ENCODE measurements at regions not wholly inside any gene's neighbourhood (a gene's known extent, or its start where the extent isn't known, plus 50 kb on each side); places are given as distances from the start of the nearest gene placed in this dataset.

- H3K4me1 Mint-ChIP-seq: peaks cover 14% of the 10 kb centered on the region
- ATAC-seq (no peak), DNase-seq (no peak)
- intact Hi-C loops (cut with DNase I, micrococcal nuclease): no loop called here
- CTCF ChIA-PET: interaction anchor here (0.7 kb wide), 3 partner anchors 9 to 1032 kb away, joined by 3 to 4 read pairs (median 3); no protein-coding TSS in a partner anchor
- no peaks in the 10 kb centered on the region for H3K36me3 Mint-ChIP-seq (ENCODE audit: low read depth)
- H3K27ac Mint-ChIP-seq: no peak overlapping the region
- no peak overlapping the region for H3K4me3 Mint-ChIP-seq
- H3K9me3 Mint-ChIP-seq (ENCODE audit: low read depth): no peaks in the 10 kb centered on the region
- peaks cover 20% of the 10 kb centered on the region for H3K27me3 Mint-ChIP-seq
- POLR2A ChIA-PET: interaction anchor here (0.6 kb wide), 1 partner anchor 922 kb away, joined by 5 read pairs; no protein-coding TSS in a partner anchor
These were observed 135.8 kb downstream of the SPAG6 start for GRCh38 chr10:22481106-22481505.

DNA sequence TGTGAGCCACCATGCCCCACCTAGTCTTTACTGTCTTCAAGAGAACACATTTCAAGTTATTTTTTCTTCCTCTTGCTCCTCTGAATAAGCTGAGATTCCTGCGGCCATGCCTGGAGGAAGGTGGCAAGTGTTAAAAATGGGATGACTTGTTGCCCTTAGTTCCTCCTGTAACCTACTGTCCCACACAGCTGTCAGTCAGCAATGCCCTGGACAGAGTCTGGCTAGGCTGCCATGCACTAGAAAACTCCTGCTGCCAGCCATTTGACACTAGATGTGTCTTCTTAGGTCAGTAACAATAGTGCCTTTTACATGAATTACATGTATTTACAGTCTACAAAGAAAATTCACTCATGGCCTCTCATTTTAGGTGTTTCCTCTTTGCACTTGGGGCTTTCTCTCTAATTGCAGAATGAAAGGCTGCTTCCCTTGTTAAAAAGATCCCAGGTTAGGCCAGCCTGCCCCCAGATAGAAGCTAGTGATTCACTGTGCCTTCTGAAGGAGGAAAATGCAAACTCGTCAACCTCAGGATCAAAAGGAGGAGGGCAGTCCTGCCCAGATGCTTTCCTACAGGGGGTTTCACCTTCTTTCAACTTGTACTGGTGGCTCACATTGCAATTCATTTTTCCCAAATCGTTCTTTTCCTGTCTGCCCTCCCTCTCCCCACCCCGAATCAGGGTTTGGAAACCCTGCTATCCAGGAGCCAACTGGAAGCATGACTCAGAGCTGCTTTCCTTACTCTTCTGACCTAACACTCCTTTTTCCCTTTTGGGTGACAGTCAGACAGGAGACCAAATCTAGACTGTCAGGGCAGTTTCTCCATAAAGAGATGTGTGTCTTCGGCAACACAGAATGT lies 136.6 kb downstream of the SPAG6 start:
- intact Hi-C loops (cut with DNase I, micrococcal nuclease): no loop called here

GRCh38 chr10:22483132-22483531 lies 137.8 kb downstream of the SPAG6 start:
- peaks cover 15% of the 10 kb centered on the region for H3K27me3 Mint-ChIP-seq
- no peaks in the 10 kb centered on the region for H3K36me3 Mint-ChIP-seq (ENCODE audit: low read depth)
- ChIA-PET POLR2A (no interaction called here), CTCF (interaction anchor here (1.0 kb wide), 1 partner anchor 12 kb away, joined by 3 read pairs; no protein-coding TSS in a partner anchor)
- H3K4me3 Mint-ChIP-seq: no peak overlapping the region
- H3K27ac Mint-ChIP-seq: no peak overlapping the region
- H3K4me1 Mint-ChIP-seq: peaks cover 7% of the 10 kb centered on the region
- intact Hi-C loops (cut with DNase I, micrococcal nuclease): no loop called here
- H3K9me3 Mint-ChIP-seq (ENCODE audit: low read depth): no peaks in the 10 kb centered on the region
- DNase-seq: no peak
- ATAC-seq: no peak

More for the DNA sequence above, 136.6 kb downstream of the SPAG6 start:
- Mint-ChIP-seq H3K4me1 (peaks cover 9% of the 10 kb centered on the region), H3K9me3 (ENCODE audit: low read depth) (no peaks in the 10 kb centered on the region), H3K27ac (no peak overlapping the region), H3K4me3 (no peak overlapping the region), H3K27me3 (peaks cover 19% of the 10 kb centered on the region), H3K36me3 (ENCODE audit: low read depth) (no peaks in the 10 kb centered on the region)
- POLR2A ChIA-PET: no interaction called here
- DNase-seq (no peak), ATAC-seq (no peak)
- CTCF ChIA-PET: no interaction called here
